GM13977 (cell line): ENCODE measurements at regions not wholly inside any gene's neighbourhood (a gene's known extent, or its start where the extent isn't known, plus 50 kb on each side); places are given as distances from the start of the nearest gene placed in this dataset.
A peak's percentile ranks its signal among the peaks of the same experiment; 100 is the strongest.

Experiments used
- DNase-seq: peaks from one replicate; pipeline ENCODE4 v3.0.0; 2012; ENCODE audit warnings: low spot score
- in situ Hi-C: fragments of 300-500 bp; cut with MboI; formaldehyde crosslinking; loops from one replicate; pipeline ENCODE4 v1.12.0; 2022; ENCODE audit warnings: low sequenced_read_pairs, low pct_unique_long_range_greater_than_20kb, mixed read lengths, inconsistent platforms; ENCODE audit not compliant: unreplicated experiment
- TF ChIP-seq, protein P1 (sequence below): IDR thresholded peaks from 2 replicates; pipeline ENCODE4 v1.5.1; 2012; ENCODE audit warnings: mild to moderate bottlenecking, control low read depth; ENCODE audit not compliant: insufficient read depth; ENCODE audit errors: extremely low read depth, missing control alignments

DNA sequence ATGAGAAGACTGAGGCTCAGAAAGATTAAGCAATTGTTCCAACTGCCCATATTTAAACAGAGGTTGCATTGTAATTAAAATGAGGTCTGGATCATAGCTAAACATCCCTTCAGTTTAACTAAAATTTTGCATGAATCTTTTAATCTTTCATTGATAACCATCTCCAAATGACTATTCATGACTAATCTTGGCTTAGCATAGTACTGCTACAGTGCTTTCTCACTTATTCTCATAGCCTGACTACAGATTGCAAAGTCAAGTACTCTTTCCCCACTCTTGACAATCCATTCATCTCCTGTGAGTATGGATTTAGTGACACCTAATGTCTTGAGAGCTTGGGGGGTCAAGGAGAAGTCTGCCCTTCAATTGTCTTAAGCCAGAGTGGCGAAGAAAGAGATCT, 258.4 kb downstream of the RFC3 start:
- in situ Hi-C loops = no loop called here
- TF ChIP-seq, protein P1, sequence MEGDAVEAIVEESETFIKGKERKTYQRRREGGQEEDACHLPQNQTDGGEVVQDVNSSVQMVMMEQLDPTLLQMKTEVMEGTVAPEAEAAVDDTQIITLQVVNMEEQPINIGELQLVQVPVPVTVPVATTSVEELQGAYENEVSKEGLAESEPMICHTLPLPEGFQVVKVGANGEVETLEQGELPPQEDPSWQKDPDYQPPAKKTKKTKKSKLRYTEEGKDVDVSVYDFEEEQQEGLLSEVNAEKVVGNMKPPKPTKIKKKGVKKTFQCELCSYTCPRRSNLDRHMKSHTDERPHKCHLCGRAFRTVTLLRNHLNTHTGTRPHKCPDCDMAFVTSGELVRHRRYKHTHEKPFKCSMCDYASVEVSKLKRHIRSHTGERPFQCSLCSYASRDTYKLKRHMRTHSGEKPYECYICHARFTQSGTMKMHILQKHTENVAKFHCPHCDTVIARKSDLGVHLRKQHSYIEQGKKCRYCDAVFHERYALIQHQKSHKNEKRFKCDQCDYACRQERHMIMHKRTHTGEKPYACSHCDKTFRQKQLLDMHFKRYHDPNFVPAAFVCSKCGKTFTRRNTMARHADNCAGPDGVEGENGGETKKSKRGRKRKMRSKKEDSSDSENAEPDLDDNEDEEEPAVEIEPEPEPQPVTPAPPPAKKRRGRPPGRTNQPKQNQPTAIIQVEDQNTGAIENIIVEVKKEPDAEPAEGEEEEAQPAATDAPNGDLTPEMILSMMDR = no peak
- no peak for DNase-seq

DNA sequence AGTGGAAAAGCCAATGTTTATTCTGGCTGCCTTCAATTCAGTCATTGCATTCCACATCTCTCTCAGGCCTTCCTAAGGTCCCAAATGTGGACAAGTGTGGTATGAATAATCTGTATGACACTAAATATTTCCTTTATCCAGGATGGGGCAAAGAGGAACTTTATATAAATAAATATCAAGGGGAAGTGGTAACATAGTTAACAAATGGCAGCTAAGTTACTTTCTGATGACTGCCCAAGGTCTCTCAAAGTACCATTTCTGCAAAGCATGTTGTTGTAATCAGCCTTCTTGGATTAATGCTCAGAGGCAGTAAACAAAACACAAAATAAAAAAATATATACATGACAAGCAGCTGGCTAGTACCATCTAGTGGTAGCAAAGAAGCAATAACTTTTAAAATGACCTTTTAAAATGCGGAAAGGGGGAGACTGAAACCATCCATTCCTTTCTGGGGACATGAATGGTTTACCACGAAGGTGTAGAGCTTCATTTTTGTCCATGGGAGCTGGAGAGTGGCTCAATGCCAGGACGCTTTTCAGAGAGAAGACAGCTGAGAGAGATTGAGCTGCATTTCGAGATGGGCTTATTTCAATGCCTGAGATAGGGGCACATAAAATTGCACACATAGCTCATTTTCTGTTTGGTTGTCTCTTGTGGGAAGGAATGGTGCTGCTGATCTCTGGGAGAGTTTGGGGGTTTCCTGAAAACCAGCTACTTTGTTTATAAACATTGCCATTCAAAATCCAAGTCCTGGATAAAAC, 259.2 kb downstream of the RFC3 start:
- TF ChIP-seq, protein P1 = peak; percentile 46
- no peak for DNase-seq
- in situ Hi-C loops = no loop called here

DNA sequence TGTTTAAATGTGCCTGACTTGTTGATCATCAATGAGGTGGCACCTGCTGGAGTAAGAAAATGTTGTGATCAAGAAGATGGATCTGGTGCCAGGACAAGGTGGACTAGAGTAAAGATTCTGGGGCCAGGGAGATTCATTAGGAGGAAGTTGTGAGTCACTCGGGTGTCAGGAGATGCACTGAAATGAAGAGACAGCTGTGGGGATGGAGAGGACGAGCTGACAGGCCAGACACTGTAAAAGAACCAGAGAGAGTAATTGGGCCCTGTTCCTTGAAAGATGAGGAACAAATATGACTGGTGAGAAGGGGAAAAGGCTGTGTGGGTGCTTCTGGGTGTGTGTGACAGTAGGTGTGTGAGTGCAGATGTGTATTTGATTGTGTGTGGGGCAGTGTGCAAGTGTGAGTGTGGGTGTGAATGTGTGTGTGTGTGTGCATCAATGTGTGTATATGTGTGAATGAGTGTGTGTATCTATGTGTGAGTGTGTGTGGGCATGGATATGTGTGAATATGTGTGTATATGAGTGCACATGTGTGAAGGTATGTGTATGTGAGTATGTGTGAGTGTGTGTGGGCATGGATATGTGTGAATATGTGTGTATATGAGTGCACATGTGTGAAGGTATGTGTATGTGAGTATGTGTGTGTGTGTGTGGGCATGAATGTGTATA, 260.5 kb downstream of the RFC3 start:
- no peak for DNase-seq
- TF ChIP-seq, protein P1 = no peak
- in situ Hi-C loops = no loop called here

DNA sequence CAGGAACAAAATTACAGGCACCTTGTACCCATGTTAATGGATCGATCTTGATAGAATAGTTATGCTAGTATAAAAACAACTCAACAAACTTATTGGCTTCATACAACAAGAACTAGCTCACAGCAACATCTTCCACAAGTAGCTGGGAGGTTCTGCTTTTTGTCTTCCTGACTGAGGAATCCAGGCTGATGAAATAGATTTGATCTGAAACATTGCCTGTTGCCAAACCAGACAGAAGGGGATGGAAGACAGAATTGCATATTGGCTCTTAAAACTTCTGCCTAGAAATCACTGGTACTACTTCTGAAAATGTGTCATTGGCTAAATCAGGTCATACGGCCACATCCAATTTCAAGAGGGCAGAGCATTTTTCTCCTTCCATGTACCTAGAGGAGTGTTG, 267.3 kb downstream of the RFC3 start:
- DNase-seq = no peak
- TF ChIP-seq, protein P1 = no peak
- in situ Hi-C loops = no loop called here

DNA sequence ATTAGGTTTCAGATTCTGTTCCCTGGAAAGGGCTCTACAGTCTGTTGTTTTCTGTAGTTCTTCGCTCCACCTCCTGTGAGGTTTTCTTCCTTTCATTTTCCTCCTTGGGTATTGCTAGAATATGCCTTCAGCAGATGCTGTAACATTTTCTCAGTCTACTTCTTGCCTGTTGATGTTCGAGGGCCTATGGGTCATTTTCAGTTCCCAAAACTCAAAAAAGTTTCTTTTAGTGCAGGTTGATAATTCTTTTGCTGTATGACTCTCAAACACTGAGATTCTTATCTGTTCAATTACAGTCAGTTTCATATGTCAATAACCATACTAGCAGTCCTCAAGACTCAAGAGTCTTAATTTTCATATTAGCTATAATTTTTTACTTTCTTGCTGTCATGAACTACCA, 268.3 kb downstream of the RFC3 start:
- in situ Hi-C loops = no loop called here
- TF ChIP-seq, protein P1 = no peak
- peak; percentile 9 for DNase-seq

DNA sequence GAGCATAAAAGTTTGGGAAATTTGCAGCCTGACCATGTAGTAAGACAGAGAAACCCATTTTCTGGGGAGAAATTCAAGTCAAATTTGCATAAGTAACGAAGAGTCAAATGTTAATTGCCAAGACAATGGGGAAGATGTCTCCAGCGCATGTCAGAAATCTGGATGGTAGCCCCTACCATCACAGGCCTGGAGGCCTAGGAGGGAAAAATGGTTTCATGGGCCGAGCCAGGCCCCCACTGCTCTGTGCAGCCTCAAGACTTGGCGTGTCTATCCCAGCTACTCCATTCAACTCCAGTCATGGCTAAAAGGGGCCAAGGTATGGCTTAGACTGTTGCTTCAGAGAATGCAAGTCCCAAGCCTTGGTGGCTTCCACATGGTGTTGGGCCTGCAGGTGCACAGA, 269.8 kb downstream of the RFC3 start:
- no peak for DNase-seq
- TF ChIP-seq, protein P1 = no peak
- in situ Hi-C loops = no loop called here
